ENCODE measurements at regions not wholly inside any gene's neighbourhood (a gene's known extent, or its start where the extent isn't known, plus 50 kb on each side); places are given as distances from the start of the nearest gene placed in this dataset.

DNA sequence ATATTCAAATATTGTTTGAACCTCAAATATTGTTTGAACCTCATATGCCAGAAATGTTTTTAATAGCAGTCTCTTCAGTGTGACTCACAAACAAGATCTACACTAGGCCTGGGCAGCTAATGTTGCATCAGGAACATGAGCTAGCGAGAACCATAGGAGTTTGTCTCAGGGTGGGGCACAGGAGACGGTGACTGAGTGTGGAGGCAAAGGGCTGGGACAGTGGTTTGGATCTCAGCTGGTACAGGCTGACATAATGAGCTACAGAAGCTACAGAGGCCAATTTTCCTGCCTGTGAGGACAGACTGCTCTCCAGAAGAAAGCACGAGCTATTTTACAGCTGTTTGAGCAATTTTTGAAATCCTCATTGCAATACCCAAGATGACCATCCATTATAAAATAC, 224.7 kb downstream of the CENPC start:
- TF ChIP-seq, protein P1, sequence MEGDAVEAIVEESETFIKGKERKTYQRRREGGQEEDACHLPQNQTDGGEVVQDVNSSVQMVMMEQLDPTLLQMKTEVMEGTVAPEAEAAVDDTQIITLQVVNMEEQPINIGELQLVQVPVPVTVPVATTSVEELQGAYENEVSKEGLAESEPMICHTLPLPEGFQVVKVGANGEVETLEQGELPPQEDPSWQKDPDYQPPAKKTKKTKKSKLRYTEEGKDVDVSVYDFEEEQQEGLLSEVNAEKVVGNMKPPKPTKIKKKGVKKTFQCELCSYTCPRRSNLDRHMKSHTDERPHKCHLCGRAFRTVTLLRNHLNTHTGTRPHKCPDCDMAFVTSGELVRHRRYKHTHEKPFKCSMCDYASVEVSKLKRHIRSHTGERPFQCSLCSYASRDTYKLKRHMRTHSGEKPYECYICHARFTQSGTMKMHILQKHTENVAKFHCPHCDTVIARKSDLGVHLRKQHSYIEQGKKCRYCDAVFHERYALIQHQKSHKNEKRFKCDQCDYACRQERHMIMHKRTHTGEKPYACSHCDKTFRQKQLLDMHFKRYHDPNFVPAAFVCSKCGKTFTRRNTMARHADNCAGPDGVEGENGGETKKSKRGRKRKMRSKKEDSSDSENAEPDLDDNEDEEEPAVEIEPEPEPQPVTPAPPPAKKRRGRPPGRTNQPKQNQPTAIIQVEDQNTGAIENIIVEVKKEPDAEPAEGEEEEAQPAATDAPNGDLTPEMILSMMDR (IDR thresholded peaks at IDR 0.05) = no peak
- TF ChIP-seq POLR2AphosphoS5 (IDR thresholded peaks at IDR 0.05) (no peak), POLR2A (IDR thresholded peaks at IDR 0.05) (no peak)
